K562 (cell line): ENCODE measurements at regions not wholly inside any gene's neighbourhood (a gene's known extent, or its start where the extent isn't known, plus 50 kb on each side); places are given as distances from the start of the nearest gene placed in this dataset.

Experiments used
- CREB1 ChIP-seq, 2 experiments: sonication (generic) in 1 of 2; formaldehyde crosslinking in 1 of 2; IDR thresholded peaks; 2 replicates each; pipeline versions ENCODE4 v1.6.1 to v1.8.0; 2012 to 2022; ENCODE audit warnings: inconsistent platforms in 1 of 2, mild to moderate bottlenecking in 1 of 2, missing genetic modification reagents in 1 of 2, moderate library complexity in 1 of 2
- E2F8 ChIP-seq: fragments of 450-650 bp; IDR thresholded peaks from 2 replicates; pipeline ENCODE4 v1.7.1; 2018; ENCODE audit warnings: mild to moderate bottlenecking, low read depth; ENCODE audit not compliant: partially characterized antibody
- FOSL1 ChIP-seq: fragments of 200-800 bp; sonication (Bioruptor generic); conservative IDR thresholded peaks from 2 replicates; pipeline ENCODE4 v1.6.1; 2016; ENCODE audit warnings: missing genetic modification characterization, missing compliant biosample characterization
- GABPA ChIP-seq: fragments of 200-800 bp; sonication (Bioruptor generic); conservative IDR thresholded peaks from 2 replicates; pipeline ENCODE4 v1.6.1; 2016; ENCODE audit warnings: low read depth, missing genetic modification characterization, missing compliant biosample characterization
- HLTF ChIP-seq: fragments of 450-650 bp; IDR thresholded peaks from 2 replicates; pipeline ENCODE4 v1.6.1; 2016
- IRF1 ChIP-seq: sonication (generic); formaldehyde crosslinking; IDR thresholded peaks from 2 replicates; pipeline ENCODE4 v1.8.0; 2022; ENCODE audit warnings: missing genetic modification reagents, mild to moderate bottlenecking, borderline replicate concordance
- NBN ChIP-seq: fragments of 450-650 bp; IDR thresholded peaks from 2 replicates; pipeline ENCODE4 v1.6.1; 2016; ENCODE audit warnings: low read depth, mild to moderate bottlenecking
- NCOA1 ChIP-seq: fragments of 450-650 bp; IDR thresholded peaks from 2 replicates; pipeline ENCODE4 v1.6.1; 2016; ENCODE audit warnings: low read depth
- NR2C2 ChIP-seq, 2 experiments: fragments of 200-800 bp in 1 of 2; sonication (Bioruptor generic) in 1 of 2; sonication (generic) in 1 of 2; formaldehyde crosslinking in 1 of 2; IDR thresholded peaks; 2 replicates each; pipeline versions ENCODE4 v1.6.1 to v1.8.0; 2016 to 2022; ENCODE audit warnings: mild to moderate bottlenecking in 1 of 2, missing compliant biosample characterization in 1 of 2, missing genetic modification characterization in 1 of 2, missing genetic modification reagents in 1 of 2
- PCBP2 ChIP-seq: fragments of 200-400 bp; formaldehyde crosslinking; IDR thresholded peaks from 2 replicates; pipeline ENCODE4 v1.6.1; 2018; ENCODE audit warnings: low read length, low read depth, mild to moderate bottlenecking, moderate library complexity; ENCODE audit not compliant: poor library complexity, severe bottlenecking
- PHB ChIP-seq: fragments of 250-450 bp; sonication (Bioruptor Pico); IDR thresholded peaks from 2 replicates; pipeline ENCODE4 v1.5.0; 2021
- RCOR1 ChIP-seq, 2 experiments: IDR thresholded peaks; 2 replicates each; pipeline ENCODE4 v1.6.1; 2012; ENCODE audit warnings: low read depth in 2 of 2, low read length in 2 of 2, borderline replicate concordance in 1 of 2, improper control_type of control experiment in 1 of 2
- TEAD1 ChIP-seq, 2 experiments: fragments of 450-650 bp in 1 of 2; sonication (generic) in 1 of 2; formaldehyde crosslinking; IDR thresholded peaks; 2 replicates each; pipeline versions ENCODE4 v1.4.0 to v1.8.0; 2020 to 2022; ENCODE audit warnings: mild to moderate bottlenecking in 2 of 2, missing genetic modification reagents in 1 of 2
- TEAD4 ChIP-seq, 2 experiments: sonication (generic) in 1 of 2; formaldehyde crosslinking in 1 of 2; IDR thresholded peaks; 2 replicates each; pipeline versions ENCODE4 v1.6.1 to v1.8.0; 2012 to 2022; ENCODE audit warnings: borderline replicate concordance in 1 of 2, inconsistent platforms in 1 of 2, low read length in 1 of 2, mild to moderate bottlenecking in 1 of 2, missing genetic modification reagents in 1 of 2
- ZNF589 ChIP-seq: fragments of 200-800 bp; sonication (Bioruptor generic); IDR thresholded peaks from 2 replicates; pipeline ENCODE4 v1.6.1; 2016; ENCODE audit warnings: low read depth, missing genetic modification characterization, missing compliant biosample characterization
- ZNF696 ChIP-seq: fragments of 250-450 bp; sonication (Bioruptor Pico); conservative IDR thresholded peaks from 2 replicates; pipeline ENCODE4 v1.4.0; 2020; ENCODE audit warnings: mild to moderate bottlenecking, moderate library complexity
- ZNF780A ChIP-seq: fragments of 250-450 bp; sonication (Bioruptor Pico); IDR thresholded peaks from 2 replicates; pipeline ENCODE4 v1.5.0; 2021; ENCODE audit warnings: mild to moderate bottlenecking
- ZNF830 ChIP-seq: fragments of 250-450 bp; sonication (Bioruptor Pico); IDR thresholded peaks from 2 replicates; pipeline ENCODE4 v1.5.0; 2021; ENCODE audit warnings: mild to moderate bottlenecking
- TF ChIP-seq, protein P1 (sequence below), 2 experiments: fragments of 250-450 bp in 1 of 2; fragments of 450-650 bp in 1 of 2; sonication (Bioruptor Pico) in 1 of 2; IDR thresholded peaks; 2 replicates each; pipeline versions ENCODE4 v1.6.1 to v1.8.0; 2016 to 2021; ENCODE audit warnings: mild to moderate bottlenecking in 2 of 2, moderate library complexity in 2 of 2, missing compliant biosample characterization in 1 of 2, missing genetic modification characterization in 1 of 2

GRCh38 chr3:124620600-124621063 is 109.6 kb upstream of the UMPS start (continued):
- TF ChIP-seq CREB1 (IDR thresholded peaks at IDR 0.05) (0 out of 2 replicates have a peak, but pooled peaks have one; percentile 23), CREB1 (CRISPR knock-in tag; IDR thresholded peaks at IDR 0.05) (no peak), NCOA1 (peak; percentile 66; the same call in 1 of the 2 replicates), TEAD4 (IDR thresholded peaks at IDR 0.05; ENCODE audit: low read length) (peak; percentile 83), TEAD4 (CRISPR knock-in tag; IDR thresholded peaks at IDR 0.05; ENCODE audit: borderline replicate concordance) (no peak), FOSL1 (tag) (peak; percentile 96), ZNF830 (CRISPR knock-in tag) (no peak), TEAD1 (CRISPR knock-in tag; IDR thresholded peaks at IDR 0.05) (0 out of 4 replicates have a peak, but pooled peaks of 1 of the 2 experiments have one; percentile 31), GABPA (tag) (peak; percentile 59), ZNF780A (no peak), E2F8 (no peak), ZNF589 (CRISPR knock-in tag) (no peak), RCOR1 (IDR thresholded peaks at IDR 0.05; ENCODE audit: borderline replicate concordance in 1 of 2, low read depth in 2 of 2, low read length in 2 of 2) (peak in 1 of 2 experiments; percentile 88; a peak in 3 of 4 replicates), PCBP2 (no peak), NR2C2 (CRISPR knock-in tag; IDR thresholded peaks at IDR 0.05) (peak; percentile 73), NR2C2 (tag; IDR thresholded peaks at IDR 0.05) (peak; percentile 99), NBN (peak; percentile 75), IRF1 (no peak), HLTF (no peak), PHB (CRISPR knock-in tag) (no peak), ZNF696 (no peak)
- TF ChIP-seq, protein P1, sequence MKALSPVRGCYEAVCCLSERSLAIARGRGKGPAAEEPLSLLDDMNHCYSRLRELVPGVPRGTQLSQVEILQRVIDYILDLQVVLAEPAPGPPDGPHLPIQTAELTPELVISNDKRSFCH (CRISPR knock-in tag; IDR thresholded peaks at IDR 0.05), result no peak
- TF ChIP-seq, protein P1 (tag; IDR thresholded peaks at IDR 0.05), result peak; percentile 89
